GM18507 (cell line): ENCODE measurements at regions not wholly inside any gene's neighbourhood (a gene's known extent, or its start where the extent isn't known, plus 50 kb on each side); places are given as distances from the start of the nearest gene placed in this dataset.
A peak's percentile ranks its signal among the peaks of the same experiment; 100 is the strongest.

ENCODE experiments used
- DNase-seq: peaks from one replicate; pipeline ENCODE4 v3.0.0; 2011; ENCODE audit warnings: low read depth; ENCODE audit not compliant: insufficient read length; ENCODE audit errors: extremely low spot score
- FAIRE-seq: peaks from 2 replicates; lab custom pipeline; 2011; peaks lifted over from hg19 to GRCh38; lab: Jason Lieb, UNC

DNA sequence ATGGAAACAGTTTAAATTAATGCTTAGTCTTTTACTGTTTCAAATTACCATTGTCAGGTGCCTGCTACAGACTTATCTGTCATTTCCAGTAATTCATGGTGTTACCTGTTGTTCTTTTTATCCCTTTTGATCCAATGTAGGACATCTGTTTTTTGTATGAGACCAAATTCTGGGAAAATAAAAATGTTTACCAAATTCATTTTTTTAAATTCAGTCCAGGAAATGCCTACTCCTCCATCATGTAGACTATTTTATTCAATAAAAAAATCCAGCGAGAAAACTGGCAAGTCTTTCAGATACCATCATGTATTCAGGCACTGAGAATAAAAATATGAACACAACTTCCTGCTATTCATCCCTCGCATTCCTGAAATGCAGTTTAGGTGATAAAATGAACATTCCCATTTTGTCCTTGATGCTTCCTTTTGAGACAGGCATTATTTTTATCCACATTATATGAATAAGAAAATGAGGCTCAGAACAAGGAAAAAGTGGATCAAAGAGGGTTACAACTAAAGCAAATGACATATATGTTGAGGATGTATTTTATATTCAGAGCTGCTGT lies 584.2 kb downstream of the SPRY1 start:
- FAIRE-seq: no peak

DNA sequence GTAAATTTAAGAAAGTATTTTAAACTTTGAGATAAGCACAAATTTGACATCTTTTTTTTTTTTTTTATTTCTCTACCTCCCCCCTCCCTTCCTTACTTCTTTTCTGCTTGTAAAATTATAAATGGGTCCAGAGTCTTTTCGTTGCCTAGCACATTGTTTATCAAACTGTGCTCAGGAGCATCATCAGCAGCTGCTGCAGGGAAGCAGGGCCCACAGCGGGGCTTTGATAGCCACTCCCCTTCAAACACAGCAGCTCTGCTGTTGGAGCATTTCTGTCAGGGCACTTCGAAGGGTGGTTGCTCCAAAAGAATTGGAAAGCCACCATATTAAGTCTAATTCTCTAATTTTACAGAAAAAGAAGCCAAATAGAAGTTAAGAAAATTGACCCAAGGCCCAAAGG lies 588.3 kb downstream of the SPRY1 start:
- no peak for FAIRE-seq

More for the DNA sequence above, 584.2 kb downstream of the SPRY1 start:
- DNase-seq: no peak

DNA sequence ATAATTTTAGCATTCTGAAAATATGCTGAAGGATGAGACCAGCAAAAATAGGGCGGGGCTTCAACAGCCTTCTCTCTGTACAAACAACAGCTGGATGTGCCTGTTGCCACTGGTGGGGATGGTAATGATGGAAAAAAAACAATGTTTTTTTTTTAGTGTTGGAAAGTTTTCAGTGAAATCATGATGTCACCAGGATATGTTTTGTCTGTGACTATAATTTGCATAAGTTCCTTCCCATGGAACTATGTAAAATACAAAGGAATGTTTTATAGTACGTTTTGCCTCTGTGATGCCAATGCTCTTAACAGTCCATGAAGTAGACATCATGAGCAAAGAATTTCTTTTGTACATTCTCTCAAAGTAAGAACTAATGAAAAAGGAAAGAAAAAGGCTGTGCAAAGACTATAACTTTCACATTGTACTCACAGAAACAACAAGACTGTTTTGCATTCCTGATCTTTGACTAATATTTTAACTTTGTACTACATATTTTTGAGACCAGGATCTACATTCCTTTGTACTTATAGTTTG lies 589.7 kb downstream of the SPRY1 start:
- no peak for DNase-seq
- no peak for FAIRE-seq

More for the DNA sequence above, 588.3 kb downstream of the SPRY1 start:
- DNase-seq: no peak

DNA sequence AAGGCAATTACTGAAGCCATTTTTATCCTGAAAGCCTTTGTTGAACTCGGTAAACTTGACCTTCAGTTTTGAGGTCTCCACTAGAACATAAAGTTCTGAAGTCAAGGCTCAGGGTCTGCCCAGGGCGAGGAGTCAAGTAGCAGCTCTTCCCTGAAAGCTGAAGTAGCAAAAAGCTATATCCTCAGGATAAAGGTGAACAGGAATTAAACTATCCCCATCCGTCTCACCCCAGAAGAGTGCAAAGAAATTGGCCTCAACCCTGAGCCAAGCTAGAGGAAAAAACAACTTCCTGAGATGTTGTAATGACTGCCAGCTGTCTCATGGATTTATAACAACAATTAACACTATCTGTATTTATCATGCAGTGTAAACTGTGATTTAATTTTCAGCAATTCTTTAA lies 590.8 kb downstream of the SPRY1 start:
- FAIRE-seq (no peak), DNase-seq (no peak)

DNA sequence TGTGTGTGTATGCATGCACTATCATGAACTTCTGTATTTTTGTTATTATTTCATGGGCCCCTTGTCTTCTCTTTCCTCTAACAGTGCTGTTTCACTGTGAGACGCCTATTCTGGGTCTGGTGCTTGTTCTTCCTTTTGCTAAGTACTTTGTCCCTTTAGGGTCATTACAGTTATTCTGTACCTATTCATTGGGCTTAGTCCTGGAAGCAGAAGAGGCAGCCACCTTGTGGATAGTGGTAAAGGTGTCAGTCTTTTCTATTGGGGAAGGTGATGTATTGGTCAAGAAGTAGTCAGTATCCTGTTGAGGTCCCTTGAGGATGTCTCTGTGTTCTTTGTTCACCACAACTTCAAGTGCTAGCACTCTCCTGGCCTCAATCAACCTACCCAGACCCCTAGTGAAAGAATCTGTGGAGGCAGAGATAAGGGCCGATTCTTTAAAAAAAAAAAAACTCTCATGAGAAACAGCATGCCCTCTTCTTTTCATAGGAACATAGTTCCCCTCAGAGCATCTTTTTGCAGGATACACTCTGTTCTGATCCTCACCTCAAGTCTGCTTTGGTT lies 593.8 kb downstream of the SPRY1 start:
- DNase-seq (no peak), FAIRE-seq (no peak)

DNA sequence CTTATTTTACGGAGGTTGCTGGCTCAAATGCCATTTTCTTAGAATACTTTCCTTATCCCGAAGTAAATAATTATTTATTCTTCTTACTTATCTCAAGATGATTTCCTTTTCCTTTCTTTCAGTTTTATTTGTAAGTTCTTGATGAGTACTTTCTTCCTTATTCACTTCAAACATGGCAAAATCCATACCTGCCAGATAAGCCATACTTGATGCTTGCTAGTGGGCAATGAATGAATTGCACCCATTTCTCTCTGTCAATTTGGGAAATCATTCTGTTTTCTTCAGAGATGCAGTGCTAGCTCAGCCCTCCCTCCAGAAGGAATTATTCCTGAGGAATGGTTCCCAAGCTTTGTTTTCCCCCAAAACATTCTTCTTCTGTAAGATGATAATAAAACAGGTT lies 598.3 kb downstream of the SPRY1 start:
- FAIRE-seq (no peak), DNase-seq (no peak)

DNA sequence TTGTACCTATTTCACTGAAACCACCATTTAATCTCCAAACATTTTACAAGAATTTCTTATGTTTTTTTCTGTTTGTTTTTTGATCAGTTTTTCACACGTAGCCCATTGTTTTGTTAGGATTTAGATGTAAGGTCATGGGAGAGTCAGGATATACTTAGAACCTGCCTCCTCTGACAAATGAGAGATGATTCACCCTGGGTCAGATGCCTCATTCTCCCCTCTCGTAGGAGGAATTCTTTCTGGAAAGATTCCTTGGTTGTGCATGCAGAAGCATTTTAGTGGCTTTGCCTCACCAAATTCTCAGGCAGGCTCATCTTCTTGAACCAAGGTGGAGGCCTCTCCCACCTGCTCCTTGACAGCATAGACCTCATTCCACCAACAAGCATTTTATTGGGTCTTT lies 599.3 kb downstream of the SPRY1 start:
- DNase-seq: no peak
- no peak for FAIRE-seq

DNA sequence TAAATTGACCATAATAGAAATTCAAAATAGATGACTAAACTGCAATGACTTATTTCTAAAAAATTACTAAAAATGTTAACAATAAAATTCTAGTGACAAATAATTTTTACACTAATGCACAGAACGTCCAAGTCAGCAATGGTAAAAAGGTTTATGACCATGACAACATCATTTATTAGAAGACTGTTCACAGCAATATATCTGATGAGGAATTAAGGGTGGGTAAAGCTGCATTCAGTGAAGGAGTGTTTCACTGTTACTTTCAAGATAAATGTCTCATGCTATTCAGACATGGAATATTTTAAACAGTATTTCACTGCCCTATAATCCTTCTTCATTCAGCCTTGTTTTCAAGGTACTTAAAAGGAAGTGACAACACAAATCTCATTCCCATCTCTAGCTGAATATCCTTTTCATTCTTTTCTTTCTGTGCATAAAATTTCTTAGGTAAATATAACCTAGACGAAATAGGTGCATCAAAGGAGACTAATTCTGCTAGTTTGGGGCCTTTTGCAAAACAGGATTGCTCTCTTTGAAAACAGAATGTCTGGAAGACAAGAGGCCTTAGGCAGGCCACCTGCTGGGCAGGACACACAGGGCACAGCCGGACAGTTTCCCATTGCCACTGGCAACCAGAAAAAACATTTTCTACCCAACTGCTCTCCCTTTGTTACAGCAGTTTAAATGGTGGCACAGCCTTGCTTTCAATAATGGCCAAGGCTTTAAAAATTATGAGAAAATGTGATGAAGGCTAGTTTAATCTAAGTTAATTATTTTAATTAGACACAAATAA lies 600.3 kb downstream of the SPRY1 start:
- DNase-seq (no peak), FAIRE-seq (no peak)

DNA sequence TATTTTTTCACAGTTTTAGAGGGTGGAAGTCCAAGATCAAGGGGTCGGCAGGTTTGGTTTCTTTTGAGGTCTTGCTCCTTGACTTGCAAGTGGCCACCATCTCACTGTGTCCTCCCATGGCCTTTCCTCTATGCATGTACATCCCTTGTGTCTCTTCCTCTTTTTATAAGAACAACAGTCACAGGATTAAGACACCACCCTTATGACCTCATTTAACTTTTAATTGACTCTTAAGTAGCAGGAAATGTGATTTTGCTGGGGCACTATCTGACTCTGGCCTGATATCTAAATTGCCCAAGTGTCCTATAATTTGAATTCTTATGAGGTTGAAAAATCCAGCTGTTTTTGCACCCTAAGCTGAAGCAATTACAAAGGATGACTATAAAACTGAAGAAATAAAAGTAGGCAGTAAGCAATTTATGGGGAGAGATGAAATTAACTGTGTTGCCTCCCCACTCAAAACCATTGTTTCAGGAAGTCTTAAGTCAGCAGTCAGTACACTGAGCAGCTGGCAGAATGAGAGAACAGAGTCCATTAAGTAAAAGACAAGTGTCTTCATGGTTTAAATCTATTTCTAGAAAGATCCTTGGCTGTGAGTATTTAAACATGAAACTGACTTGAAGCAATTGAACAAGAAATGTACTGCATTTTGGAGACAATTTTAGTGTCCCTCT lies 601.3 kb downstream of the SPRY1 start:
- DNase-seq: no peak
- FAIRE-seq: no peak

DNA sequence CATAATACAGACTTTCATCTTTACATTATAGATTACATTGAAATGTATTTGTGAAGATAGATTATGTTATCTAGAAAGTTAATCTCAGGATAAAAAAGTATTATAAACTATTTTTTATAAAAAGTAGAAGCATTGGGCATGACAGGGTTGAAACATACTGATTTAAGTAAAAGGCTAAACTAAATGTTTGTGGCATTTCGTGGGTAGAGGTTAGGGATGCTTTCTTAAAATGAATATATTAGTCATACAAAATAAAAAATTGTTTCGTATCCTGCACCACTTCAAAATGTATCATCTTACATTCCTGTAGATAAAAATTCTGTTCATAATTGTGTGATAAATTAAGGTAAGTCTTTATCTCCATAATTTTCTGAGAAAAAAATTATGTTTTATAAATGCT lies 603.6 kb downstream of the SPRY1 start:
- DNase-seq: no peak
- FAIRE-seq: no peak

DNA sequence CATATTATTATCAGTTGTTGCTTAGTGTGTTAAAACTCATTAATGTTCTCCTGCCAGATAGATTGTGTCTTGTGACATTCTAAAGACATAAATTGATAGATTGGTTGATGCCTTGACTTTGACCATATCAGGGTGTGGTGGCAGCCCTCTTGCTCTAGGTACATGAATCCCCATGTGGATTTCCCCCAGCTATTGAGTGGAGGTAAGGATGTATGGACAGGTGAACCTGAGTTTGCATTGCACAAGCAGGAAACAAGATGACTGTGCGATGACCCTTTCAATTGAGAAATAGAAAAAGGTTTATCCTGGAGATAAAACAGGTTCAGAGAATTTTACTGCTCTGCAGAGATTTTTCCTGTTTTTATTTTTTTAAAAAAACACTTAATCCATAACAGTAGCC lies 619.2 kb downstream of the SPRY1 start:
- DNase-seq (no peak), FAIRE-seq (no peak)

DNA sequence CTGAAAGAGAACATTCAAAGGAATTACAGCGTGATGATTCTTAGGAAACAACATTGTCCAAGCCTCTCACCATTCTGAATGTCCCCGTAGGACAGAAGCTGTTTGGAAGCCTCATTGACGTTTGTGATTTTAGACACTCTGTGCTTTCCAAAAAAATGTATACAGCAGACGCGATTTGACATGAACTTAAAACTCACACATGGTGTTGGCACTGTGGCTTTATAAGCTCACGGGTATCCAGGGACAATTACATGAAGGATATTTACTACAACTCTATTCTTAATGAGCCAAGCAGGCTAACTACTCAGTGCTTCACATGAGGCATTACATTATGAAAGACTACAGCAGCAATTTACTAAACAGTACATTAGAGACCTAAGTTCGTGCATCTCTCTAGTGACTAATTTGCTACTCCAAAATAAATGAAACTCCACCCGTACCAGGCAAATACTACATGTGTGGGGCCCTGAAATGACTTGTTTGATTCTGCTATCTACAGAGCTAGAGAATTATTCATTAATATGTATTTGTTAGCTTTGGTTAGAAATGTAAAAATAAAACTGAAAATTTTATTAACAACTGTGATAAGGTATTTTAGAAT lies 620.7 kb downstream of the SPRY1 start:
- no peak for FAIRE-seq

DNA sequence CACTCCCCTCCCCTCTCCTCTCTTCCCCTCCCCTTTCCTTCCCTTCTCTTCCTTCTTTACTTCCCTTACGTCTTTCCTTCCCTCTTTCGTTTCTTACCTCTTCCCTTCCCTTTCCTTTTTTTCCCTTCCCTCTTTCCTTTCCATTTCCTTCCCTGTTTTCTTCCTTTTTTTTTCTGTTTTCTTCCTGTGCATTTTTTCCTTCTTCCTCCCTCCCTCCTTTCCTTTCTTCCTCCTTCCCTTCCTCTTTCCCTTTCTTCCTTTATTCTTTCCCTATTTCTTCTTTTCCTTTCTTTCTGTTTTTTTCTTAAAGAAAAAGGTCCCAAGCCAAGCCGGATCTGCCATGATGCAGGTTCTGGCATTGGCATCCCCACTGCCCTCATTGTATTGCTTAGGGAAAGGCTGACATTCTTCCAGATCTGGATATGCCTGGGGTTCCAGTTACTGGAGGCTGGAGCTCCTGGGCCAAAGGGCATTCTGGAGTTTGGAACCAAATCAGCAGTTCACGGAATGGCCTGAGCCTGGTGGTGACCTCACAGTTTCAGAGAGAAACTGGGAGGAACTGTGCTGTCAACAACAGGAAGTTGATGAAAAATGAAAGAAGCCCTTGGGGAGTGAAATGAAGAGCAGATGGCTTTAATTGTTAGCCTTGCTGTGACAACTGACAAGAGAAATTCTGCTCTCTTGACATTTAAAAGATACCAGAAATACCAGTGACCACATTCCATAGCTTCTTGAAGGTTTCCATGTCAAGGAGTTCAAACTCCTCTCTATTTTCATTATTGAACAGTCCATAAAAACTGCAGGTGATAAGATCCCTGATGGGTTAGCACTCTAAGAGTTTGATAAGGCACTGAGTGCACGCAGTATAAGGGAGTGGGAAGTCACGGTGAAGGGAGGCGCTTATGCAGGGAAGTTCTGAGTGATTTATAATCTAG lies 622.1 kb downstream of the SPRY1 start:
- DNase-seq: peak; percentile 26
- FAIRE-seq: peak; percentile 90

More for the DNA sequence above, 620.7 kb downstream of the SPRY1 start:
- no peak for DNase-seq

DNA sequence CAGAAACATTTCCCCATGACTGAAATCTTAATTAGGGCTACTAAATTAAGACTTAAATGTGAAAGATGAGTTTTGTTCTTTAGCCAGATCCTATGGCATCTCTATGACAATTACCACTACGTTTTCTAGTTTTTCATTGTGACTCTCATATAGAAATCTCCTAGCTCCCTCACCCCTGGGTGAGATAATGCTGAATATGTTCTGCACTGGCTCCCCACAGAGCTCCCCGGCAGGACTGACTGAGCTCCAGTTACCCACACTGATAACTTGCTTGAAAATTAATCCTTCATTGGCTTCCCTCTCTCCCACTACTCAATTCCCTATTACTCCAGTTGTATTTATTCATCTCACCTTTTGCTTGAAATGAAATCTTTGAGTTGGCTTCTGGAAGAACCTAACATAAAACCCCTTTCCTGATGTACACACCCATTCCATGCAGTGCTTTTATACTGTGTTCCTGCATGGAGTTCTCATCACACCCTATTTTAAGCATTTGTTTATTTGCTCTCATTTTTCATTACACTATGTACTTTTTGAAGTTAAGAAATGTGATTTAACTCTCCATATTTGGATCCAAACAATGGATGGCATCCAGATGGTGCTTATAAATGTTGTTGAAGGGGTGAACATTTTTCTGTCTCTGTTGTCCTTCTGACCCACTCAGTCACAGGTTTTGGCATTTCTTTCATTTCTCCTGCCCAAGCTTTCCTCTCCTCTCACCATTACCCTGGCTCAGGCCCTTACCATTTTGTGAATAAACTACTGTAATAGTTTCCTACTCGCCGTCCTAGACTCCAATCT lies 623.4 kb downstream of the SPRY1 start:
- DNase-seq: no peak
- no peak for FAIRE-seq

DNA sequence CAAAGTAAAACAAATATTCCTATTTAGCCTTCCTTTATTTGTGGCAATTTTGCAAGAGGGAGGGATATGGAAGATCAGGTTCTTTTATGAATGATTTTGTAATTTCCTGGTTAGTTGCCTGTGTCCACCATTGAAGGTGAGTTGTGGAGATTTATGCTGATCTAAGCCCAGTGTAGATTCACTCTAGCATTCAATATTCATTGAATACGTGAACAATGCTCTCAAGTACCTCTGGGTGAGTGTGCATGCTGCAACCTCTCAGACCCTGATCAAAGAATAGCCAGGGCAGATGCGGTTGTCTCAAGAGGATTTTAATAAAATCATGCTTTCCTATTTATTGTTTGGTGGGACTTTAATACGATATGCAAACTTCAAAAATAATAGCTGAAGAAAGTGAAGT lies 628.4 kb downstream of the SPRY1 start:
- DNase-seq: no peak
- no peak for FAIRE-seq

DNA sequence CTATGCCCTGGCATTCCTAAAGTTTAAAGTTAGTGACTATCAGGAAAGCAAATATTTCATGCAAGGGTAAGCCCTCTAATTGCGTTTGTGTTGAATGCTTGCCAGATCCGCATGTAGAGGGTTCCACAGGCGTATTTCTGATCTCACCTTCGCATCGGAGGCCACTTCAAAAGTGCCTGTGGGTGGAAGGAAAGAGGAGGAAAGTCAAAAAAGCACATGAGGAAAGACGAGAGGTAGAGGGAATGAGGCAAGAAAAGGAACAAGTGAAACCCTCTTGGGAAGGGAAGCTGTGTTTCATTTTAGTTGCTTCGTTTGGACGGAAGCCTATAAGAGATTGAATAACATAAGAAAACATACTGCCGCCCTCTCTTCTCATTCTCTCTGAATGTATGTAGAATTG lies 628.8 kb downstream of the SPRY1 start:
- DNase-seq: no peak
- FAIRE-seq: no peak

DNA sequence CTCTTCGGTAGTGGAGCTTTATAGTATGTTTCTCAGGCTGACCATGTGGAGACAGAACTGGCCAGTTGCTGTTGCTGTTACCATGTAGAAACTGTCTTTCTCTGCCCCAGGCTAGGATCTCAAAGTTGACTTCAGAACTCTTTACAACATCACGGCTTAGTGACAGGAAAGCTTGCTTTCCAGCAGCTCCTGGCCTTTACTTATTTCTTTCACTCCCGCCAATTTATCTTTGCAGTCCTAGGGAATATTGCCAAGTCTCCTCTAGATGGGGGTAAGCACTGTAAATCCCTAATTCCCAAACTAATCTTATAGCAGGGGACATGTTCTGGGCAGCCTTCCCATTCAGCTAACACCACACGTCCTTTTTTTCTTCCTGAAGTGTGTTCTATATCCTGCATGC lies 631.6 kb downstream of the SPRY1 start:
- DNase-seq (no peak), FAIRE-seq (no peak)

DNA sequence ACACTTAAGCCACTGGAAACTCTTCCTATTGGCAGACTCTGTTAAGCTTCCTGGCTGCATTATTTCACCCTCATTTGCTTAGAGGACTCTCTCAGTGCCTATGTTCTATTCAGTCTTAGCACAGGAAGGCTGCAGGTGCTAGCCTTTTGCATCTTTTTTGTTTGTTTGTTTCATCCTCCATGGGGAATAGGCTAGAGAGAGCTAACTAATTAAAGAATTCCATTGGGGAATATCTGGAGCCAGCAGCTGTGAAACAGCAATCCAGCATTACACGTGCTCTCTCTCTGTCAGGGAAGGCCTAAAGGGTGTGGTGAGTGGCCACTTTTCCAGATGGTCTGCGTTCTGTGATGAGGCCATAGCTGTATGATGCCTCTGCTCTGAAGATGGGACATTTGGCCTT lies 633.6 kb downstream of the SPRY1 start:
- DNase-seq: no peak
- FAIRE-seq: no peak
